HCT116 (cell line): ENCODE measurements at regions not wholly inside any gene's neighbourhood (a gene's known extent, or its start where the extent isn't known, plus 50 kb on each side); places are given as distances from the start of the nearest gene placed in this dataset.

Experiments used
- ATAC-seq: fragments of 200-7000 bp; cut with Tn5 transposase; 2 replicates; pipeline ENCODE4 v1.9.1; 2020; ENCODE audit warnings: mild to moderate bottlenecking, moderate library complexity
- BruUV-seq: library from RNA; stranded (reverse); fragments of 400-500 nt; replicated peaks from 2 replicates; lab custom pipeline; 2021; lab: Mats Ljungman, UMichigan
- CTCF ChIA-PET: fragments of 300-600 bp; sonication (Branson Sonifier 250); formaldehyde crosslinking; loops from one replicate; lab custom pipeline; 2021; ENCODE audit warnings: antibody characterized with exemption; lab: Charles Lee
- POLR2A ChIA-PET: fragments of 300-600, 350-600 bp; sonication (Branson Sonifier 250); formaldehyde crosslinking; loops from one replicate; lab custom pipeline; 2021; ENCODE audit warnings: antibody characterized with exemption; lab: Charles Lee
- RAD21 ChIA-PET, 2 experiments: fragments of 300-600 bp; sonication (Branson Sonifier 250); formaldehyde crosslinking; loops; one replicate each; lab custom pipeline; 2023; ENCODE audit warnings: low total read pairs in 2 of 2; ENCODE audit not compliant: uncharacterized antibody in 2 of 2, unreplicated experiment in 2 of 2, low non-redundant PET in 1 of 2; lab: Charles Lee
- DNase-seq: peaks from one replicate; pipeline ENCODE4 v3.0.0-alpha.2; 2010; ENCODE audit warnings: low read depth, low spot score
- H2AFZ ChIP-seq: fragments of 200-600 bp; shearing (Covaris generic), sonication (generic); 2 replicates; pipeline ENCODE4 v1.6.1; 2017; ENCODE audit warnings: low read depth, mixed run types, mixed read lengths, antibody characterized with exemption, low read length; ENCODE audit not compliant: poor library complexity, severe bottlenecking
- H3K27ac ChIP-seq: 2 replicates; pipeline ENCODE4 v1.5.1; 2012; ENCODE audit warnings: low read depth, low read length
- H3K27me3 ChIP-seq: fragments of 200-600 bp; sonication (generic); 2 replicates; pipeline ENCODE4 v1.6.1; 2016; ENCODE audit warnings: mixed run types, low read length, mixed read lengths; ENCODE audit not compliant: insufficient read depth
- H3K36me3 ChIP-seq, 2 experiments: fragments of 200-500 bp in 1 of 2; fragments of 200-600 bp in 1 of 2; sonication (Bioruptor generic) in 1 of 2; sonication (generic) in 1 of 2; 2 replicates each; pipeline versions ENCODE4 v1.5.1 to v1.6.1; 2014 to 2016; ENCODE audit warnings: low read length in 2 of 2, inconsistent platforms in 1 of 2, mixed read lengths in 1 of 2, mixed run types in 1 of 2; ENCODE audit not compliant: insufficient read depth in 2 of 2, control insufficient read depth in 1 of 2
- H3K4me1 ChIP-seq, 2 experiments: fragments of 200-600 bp in 1 of 2; sonication (generic) in 1 of 2; 2 replicates each; pipeline versions ENCODE4 v1.5.1 to v1.6.1; 2012 to 2017; ENCODE audit warnings: low read length in 2 of 2, inconsistent platforms in 1 of 2, mild to moderate bottlenecking in 1 of 2, mixed read lengths in 1 of 2, mixed run types in 1 of 2, moderate library complexity in 1 of 2; ENCODE audit not compliant: insufficient read depth in 2 of 2, control insufficient read depth in 1 of 2
- H3K4me2 ChIP-seq: fragments of 200-600 bp; sonication (generic); 2 replicates; pipeline ENCODE4 v1.6.1; 2017; ENCODE audit warnings: mixed run types, low read length, mixed read lengths
- H3K4me3 ChIP-seq, 2 experiments: fragments of 200-600 bp in 1 of 2; sonication (generic) in 1 of 2; replicated peaks in 1 of 2; 2 replicates each; pipeline ENCODE4 v1.5.1; 2011 to 2016; ENCODE audit warnings: low read length in 2 of 2, control low read depth in 1 of 2, low read depth in 1 of 2, mild to moderate bottlenecking in 1 of 2, mixed read lengths in 1 of 2, mixed run types in 1 of 2
- H3K79me2 ChIP-seq: fragments of 200-600 bp; sonication (generic); 2 replicates; pipeline ENCODE4 v1.6.1; 2017; ENCODE audit warnings: mild to moderate bottlenecking, mixed run types, low read length, moderate library complexity, mixed read lengths; ENCODE audit not compliant: insufficient read depth
- H3K9ac ChIP-seq: fragments of 200-600 bp; sonication (generic); 2 replicates; pipeline ENCODE4 v1.6.1; 2016; ENCODE audit warnings: low read length, mixed read lengths
- H3K9me2 ChIP-seq: fragments of 200-600 bp; sonication (generic), shearing (Covaris generic); 2 replicates; pipeline ENCODE4 v1.6.1; 2017; ENCODE audit warnings: mixed run types, mild to moderate bottlenecking, moderate library complexity; ENCODE audit not compliant: insufficient read depth
- H3K9me3 ChIP-seq, 2 experiments: fragments of 200-500 bp in 1 of 2; fragments of 200-600 bp in 1 of 2; sonication (Bioruptor generic) in 1 of 2; sonication (generic) in 1 of 2; 2 replicates each; pipeline ENCODE4 v1.6.1; 2014 to 2017; ENCODE audit warnings: low read length in 2 of 2, mixed read lengths in 2 of 2, inconsistent platforms in 1 of 2, low read depth in 1 of 2, mild to moderate bottlenecking in 1 of 2, mixed run types in 1 of 2, moderate library complexity in 1 of 2; ENCODE audit not compliant: control insufficient read depth in 1 of 2, insufficient read depth in 1 of 2
- H4K20me1 ChIP-seq: fragments of 200-600 bp; sonication (generic), shearing (Covaris generic); 2 replicates; pipeline ENCODE4 v1.6.1; 2017; ENCODE audit warnings: mixed run types, mild to moderate bottlenecking, moderate library complexity; ENCODE audit not compliant: insufficient read depth
- ATF3 ChIP-seq: IDR thresholded peaks from 2 replicates; pipeline ENCODE4 v1.6.1; 2012
- CBX3 ChIP-seq: IDR thresholded peaks from 2 replicates; pipeline ENCODE4 v1.6.1; 2012; ENCODE audit warnings: low read depth
- ELF1 ChIP-seq: IDR thresholded peaks from 2 replicates; pipeline ENCODE4 v1.6.1; 2012; ENCODE audit warnings: low read depth, borderline replicate concordance
- EZH2 ChIP-seq: fragments of 200-600 bp; sonication (generic); IDR thresholded peaks from 2 replicates; pipeline ENCODE4 v1.6.1; 2017; ENCODE audit warnings: antibody characterized with exemption, mixed run types
- FOSL1 ChIP-seq: IDR thresholded peaks from 2 replicates; pipeline ENCODE4 v1.6.1; 2012; ENCODE audit warnings: low read depth
- JUND ChIP-seq: IDR thresholded peaks from 2 replicates; pipeline ENCODE4 v1.6.1; 2012
- MAX ChIP-seq: IDR thresholded peaks from 2 replicates; pipeline ENCODE4 v1.6.1; 2012
- POLR2A ChIP-seq: IDR thresholded peaks from 2 replicates; pipeline ENCODE4 v1.7.0; 2011; ENCODE audit warnings: borderline replicate concordance; ENCODE audit not compliant: insufficient read depth, insufficient read length; ENCODE audit errors: extremely low read depth
- POLR2AphosphoS5 ChIP-seq: IDR thresholded peaks from 2 replicates; pipeline ENCODE4 v1.6.1; 2011; ENCODE audit warnings: mild to moderate bottlenecking, low read depth, low read length, moderate library complexity
- RAD21 ChIP-seq: IDR thresholded peaks from 2 replicates; pipeline ENCODE4 v1.6.1; 2012; ENCODE audit warnings: low read depth, mild to moderate bottlenecking
- REST ChIP-seq: IDR thresholded peaks from 2 replicates; pipeline ENCODE4 v1.6.1; 2012; ENCODE audit warnings: low read depth
- SP1 ChIP-seq: IDR thresholded peaks from 2 replicates; pipeline ENCODE4 v1.6.1; 2012; ENCODE audit warnings: low read depth
- SRF ChIP-seq: IDR thresholded peaks from 2 replicates; pipeline ENCODE4 v1.6.1; 2012; ENCODE audit warnings: low read depth
- TCF7L2 ChIP-seq: IDR thresholded peaks from 2 replicates; pipeline ENCODE4 v1.7.0; 2011; ENCODE audit warnings: borderline replicate concordance, inconsistent platforms; ENCODE audit not compliant: insufficient read depth, insufficient read length; ENCODE audit errors: extremely low read depth
- YY1 ChIP-seq: IDR thresholded peaks from 2 replicates; pipeline ENCODE4 v1.6.1; 2011; ENCODE audit warnings: low read length, low read depth, moderate library complexity, mild to moderate bottlenecking; ENCODE audit not compliant: insufficient replicate concordance; ENCODE audit errors: extremely low read depth
- ZNF274 ChIP-seq: fragments of 200-500 bp; sonication (Bioruptor generic); IDR thresholded peaks from 2 replicates; pipeline ENCODE4 v1.6.1; 2014; ENCODE audit warnings: mild to moderate bottlenecking, low read depth, low read length, inconsistent platforms
- intact Hi-C: fragments of 100-400 bp; cut with micrococcal nuclease; formaldehyde crosslinking; loops from 2 replicates; pipeline ENCODE4 v1.10.0; 2022

GRCh38 chr5:133702791-133703770, 90.7 kb upstream of the FSTL4 start:
- CTCF ChIA-PET: no interaction called here
- RAD21 ChIA-PET: no interaction called here
- Histone ChIP-seq H3K9me2 (no peaks in the 10 kb centered on the region), H3K27ac (no peak overlapping the region)
- TF ChIP-seq REST: no peak
- TF ChIP-seq YY1: no peak
- TF ChIP-seq POLR2AphosphoS5: no peak
- no peak for TF ChIP-seq ZNF274
- TF ChIP-seq SRF: no peak
- TF ChIP-seq RAD21: no peak
- no peak for TF ChIP-seq FOSL1
- TF ChIP-seq TCF7L2: no peak
- TF ChIP-seq MAX: no peak
- no peak for TF ChIP-seq EZH2
- TF ChIP-seq SP1: no peak
- TF ChIP-seq CBX3: no peak
- TF ChIP-seq ELF1: no peak
- no peak for TF ChIP-seq POLR2A
- no peak for TF ChIP-seq ATF3
- TF ChIP-seq JUND: no peak
- TF ChIP-seq, all 23 proteins: peak for 0
- H3K4me2 ChIP-seq: no peak overlapping the region
- no peak overlapping the region for H2AFZ ChIP-seq
- H3K79me2 ChIP-seq: no peaks in the 10 kb centered on the region
- intact Hi-C loops: no loop called here
- no peaks in the 10 kb centered on the region for H3K36me3 ChIP-seq
- no peaks in the 10 kb centered on the region for H4K20me1 ChIP-seq
- H3K4me3 ChIP-seq: no peak overlapping the region
- H3K4me1 ChIP-seq: no peaks in the 10 kb centered on the region
- ATAC-seq (no peak), DNase-seq (no peak)
- no peak overlapping the region for H3K9ac ChIP-seq
- POLR2A ChIA-PET: no interaction called here
- H3K27me3 ChIP-seq: peaks cover 5% of the 10 kb centered on the region; the same call in 1 of the 2 replicates
- BruUV-seq: no TSS peak
- H3K9me3 ChIP-seq: no peaks in the 10 kb centered on the region
